GM04503 (cell line): ENCODE measurements at regions not wholly inside any gene's neighbourhood (a gene's known extent, or its start where the extent isn't known, plus 50 kb on each side); places are given as distances from the start of the nearest gene placed in this dataset.
"Not testable (repeated sequence)": the region's sequence is repeated elsewhere in the genome, so short reads cannot be mapped to it uniquely, and the experiment has no call there.

ENCODE experiments used
- DNase-seq: peaks from one replicate; pipeline ENCODE4 v3.0.0-alpha.2; 2012; ENCODE audit warnings: low read depth

DNA sequence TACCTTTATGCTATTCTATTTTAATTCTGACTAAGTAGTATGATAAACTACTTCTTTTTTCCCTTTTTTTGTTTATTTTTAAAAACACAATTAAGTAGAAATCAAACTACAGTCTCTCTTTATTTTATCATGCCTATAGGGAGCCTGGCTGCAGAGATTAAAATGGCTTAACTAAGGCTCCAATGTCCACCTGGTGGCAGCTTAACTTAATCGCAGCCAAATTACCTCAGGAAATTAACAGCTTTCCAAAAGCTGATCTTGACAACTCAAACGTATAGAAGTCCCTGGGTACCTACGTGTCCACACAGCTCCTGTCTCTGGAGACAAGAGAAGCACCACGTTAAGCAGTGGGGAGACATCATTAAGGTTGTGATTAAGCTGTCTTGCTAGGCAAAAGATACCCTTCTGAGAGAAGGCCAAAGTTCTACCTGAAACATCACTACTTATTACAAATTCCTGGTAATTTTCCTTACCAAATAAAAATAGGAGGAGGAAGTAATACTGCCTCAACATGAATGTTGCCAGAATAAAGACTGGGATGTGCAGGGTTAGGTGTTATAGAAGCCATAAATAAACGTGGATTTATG is 63.2 kb upstream of the SNX19 start:
- no peak for DNase-seq

DNA sequence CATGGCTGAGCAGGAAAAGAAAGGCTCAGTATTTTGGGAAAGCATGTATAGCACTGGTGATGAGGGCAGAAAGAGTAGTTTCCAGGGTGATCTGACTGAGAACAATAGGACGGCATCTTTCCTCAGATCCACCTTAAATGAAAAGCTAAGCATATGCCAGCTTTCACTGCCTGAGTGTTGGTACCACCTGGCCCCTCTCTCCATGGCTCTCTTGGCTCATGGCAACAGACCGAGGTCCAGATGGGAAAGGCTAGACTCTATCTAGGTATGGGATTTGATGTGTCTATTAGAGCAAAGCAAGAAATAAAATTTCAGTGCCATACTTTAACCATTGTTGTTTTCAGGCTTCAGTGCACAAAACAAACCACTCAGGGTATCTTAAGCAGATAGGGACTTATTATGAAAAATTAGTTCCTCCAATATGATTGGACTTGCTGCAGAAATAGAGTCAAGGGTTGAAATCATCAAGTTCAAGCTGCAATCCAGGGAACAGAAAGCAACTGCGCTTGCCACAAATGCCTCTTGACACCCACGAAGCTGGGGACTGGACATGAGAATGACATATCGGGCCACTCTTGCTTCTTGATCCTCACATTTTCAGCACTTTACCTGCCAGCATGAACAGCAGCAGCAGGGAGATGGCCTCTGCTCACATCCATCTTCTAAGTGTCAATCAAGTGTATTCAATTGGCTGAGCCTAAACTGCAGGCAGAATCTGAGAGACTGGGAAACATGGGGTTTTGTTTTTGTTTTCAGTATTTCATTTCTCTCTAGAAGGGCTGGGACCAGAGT is 64.0 kb upstream of the SNX19 start:
- DNase-seq = no peak

DNA sequence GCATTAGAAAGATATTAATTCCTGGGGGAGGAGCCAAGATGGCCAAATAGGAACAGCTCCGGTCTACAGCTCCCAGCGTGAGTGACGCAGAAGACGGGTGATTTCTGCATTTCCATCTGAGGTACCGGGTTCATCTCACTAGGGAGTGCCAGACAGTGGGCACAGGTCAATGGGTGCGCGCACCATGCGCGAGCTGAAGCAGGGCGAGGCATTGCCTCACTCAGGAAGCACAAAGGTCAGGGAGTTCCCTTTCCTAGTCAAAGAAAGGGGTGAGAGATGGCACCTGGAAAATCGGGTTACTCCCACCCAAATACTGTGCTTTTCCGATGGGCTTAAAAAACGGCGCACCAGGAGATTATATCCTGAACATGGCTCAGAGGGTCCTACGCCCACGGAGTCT is 68.0 kb upstream of the SNX19 start:
- not testable (repeated sequence) for DNase-seq

DNA sequence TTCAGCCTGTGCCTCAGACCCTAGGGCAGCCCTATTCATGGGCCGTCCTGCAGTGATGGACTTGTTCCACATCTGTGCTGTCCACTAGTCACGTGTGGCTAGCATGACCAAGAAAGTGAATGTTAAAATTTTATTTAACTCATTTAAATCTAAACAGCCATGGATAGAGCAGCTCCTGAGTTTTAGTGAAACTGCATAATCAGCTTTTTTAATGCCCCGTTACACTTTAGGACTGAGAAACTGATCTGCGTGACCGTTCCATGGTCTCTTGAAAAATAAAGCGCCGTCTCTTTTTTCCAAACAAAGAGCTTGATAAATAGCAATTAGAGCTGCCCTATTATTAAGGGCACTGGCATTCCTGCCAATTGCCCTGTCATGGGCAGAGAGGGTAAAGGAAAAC is 76.5 kb upstream of the SNX19 start:
- no peak for DNase-seq

DNA sequence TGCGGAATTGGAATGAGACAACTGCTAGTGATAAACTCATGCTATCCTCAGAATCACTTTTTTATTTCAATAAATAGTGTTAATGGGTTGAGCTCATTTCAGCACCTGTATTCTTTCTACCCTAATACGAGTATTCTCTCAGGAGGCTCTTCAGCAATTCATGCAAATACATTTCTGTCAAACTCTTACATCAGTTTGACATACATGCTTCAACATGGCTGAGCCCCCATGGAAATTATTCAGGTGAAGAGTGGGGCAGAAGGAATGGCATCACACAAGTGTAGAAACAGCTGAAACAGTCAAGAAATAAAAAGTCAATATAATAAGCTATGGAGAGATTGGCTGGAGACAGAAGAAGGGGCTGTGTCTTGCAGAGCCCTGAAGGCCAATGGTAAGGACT is 77.8 kb upstream of the SNX19 start:
- DNase-seq = no peak

DNA sequence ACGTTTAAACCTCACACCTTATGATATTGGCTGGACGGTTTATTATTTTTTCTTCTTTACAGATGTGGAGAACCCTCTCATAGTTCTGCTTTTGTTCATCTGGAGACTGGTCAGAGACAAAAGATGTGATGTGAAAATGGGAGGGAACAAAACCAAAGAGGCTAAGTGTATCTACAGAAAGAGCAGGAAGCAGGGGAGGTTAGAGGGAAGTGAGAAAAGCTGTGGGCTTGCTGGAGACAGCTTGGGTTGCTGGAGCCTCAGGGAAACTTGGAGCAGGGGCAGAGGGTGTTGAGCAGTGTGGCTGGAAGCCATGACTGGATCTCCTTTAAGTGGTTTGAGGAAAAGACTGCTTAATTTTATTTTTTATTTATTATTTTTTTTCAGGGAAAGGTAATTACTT is 79.0 kb upstream of the SNX19 start:
- no peak for DNase-seq

DNA sequence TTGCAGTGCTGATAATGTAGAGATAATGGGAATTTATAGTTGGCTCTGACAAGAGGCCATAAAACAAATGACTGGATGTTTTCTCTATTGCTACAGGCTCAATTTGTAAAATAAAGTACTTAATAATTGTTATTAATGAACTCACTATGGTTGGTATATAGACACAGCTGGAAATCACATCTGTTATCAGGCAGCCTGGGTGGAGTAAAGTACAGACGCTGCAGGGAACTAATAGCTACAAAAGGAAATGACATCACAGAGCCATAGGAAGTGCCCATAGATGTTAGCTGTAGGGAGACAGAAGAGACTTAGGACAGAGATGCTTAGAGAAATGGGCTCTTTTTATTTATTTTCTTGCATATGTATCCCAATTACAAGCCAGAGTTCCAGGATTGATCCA is 81.0 kb upstream of the SNX19 start:
- no peak for DNase-seq

DNA sequence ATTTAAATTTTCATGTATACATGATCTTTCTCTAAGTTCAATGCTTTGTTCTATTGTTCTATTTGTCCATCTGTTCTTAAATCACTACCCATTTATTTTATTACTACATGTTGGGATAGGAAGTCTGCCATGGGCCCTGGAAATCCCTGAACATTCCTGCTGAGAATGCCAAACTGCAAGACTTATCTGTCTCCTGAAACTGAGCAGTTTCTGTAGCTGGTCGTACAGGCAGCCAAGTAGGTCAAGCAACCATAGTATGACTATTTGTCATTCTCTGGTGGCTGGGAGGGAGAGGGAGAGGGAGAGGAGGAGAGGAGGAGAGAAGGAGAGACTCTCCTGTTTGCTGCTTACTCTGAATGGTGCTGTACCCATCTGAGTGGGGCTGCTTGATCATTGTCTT is 82.8 kb upstream of the SNX19 start:
- DNase-seq = peak; percentile 31

DNA sequence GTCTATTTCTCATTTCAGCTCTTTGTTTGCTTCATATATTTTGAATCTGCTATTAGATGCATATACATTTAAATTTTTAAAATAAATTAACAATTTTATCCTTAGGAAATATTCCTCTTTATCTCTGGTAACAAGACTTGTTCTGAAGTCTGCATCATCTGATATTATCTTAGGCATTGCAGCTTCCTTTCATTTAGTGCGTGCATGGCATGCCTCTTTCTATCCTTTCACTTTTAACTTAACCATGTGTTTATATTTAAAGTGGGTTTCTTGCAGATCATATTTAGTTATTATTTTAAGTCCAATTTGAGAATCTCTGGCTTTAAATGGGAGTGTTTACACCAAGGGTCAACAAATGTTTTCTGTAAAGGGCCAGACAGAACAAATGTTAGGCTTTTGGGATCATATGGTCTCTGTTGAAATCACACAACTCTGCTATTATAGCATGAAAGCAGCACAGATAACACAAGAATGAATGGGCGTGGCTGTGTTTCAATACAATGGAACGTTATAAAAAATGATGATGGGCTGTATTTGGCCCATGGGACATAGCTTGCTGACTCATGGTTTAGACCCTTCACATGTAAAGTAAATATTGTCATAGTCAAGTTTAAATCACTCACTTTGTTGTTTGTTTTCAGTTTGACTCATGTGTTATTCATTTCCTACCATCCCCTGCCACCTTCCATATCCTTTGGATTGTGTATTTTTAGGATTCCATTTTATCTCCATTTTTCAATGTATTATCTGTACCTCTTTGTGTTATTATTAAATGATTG is 83.9 kb upstream of the SNX19 start:
- DNase-seq = peak; percentile 81

DNA sequence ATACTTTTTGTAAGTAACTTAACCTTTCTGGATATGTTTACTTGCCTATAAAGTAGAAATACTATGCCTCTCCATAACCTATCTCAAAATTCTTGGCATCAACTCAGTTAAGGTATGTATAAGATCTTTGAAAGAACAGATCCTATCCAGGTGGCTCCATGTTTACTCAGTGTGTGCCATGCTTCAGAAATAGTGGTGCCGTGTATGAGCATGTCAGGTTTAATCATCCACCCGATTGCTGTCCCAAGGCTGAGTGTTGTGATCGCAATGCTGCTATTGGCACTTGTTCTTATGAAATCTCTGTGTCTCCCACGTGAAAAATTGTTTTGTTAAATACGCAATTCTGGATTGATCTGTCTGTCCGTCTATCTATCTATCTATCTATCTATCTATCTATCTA is 85.9 kb upstream of the SNX19 start:
- DNase-seq = no peak

DNA sequence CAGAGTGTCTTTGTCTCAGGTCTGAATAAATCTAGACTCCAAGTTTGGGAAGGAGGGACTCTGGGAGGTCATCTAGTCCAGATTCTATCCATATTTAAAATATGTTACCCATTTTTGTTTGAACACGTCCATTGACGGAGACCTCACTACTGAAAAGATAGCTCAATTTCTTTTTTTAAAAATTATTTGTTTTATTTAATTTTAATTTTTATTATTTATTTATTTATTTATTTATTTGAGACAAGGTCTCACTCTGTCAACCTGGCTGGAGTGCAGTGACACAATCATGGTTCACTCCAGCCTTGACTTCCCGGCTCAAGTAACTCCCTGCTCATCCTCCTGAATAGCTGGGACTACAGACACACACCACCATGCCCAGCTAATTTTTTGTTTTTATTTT is 89.5 kb upstream of the SNX19 start:
- no peak for DNase-seq

DNA sequence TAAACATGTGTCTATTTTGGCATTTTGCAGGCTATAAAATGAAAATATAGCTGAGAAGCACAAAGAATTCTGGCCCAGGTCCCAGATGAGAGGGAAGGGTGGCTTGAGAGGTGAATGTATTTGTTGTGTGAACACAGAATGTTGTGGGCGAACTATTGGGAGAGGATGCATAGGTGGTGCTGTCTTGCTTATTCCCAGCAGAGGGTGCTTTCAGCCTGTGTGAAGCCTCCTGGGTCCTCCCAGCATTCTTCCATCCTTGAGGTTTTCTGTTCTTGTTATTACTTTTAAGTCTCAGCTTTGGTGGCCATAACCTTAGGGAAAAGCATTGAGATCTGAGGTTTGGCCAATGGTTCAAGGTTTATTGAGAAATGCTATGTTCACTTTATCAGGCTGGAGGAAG is 108.7 kb upstream of the SNX19 start:
- DNase-seq = no peak

DNA sequence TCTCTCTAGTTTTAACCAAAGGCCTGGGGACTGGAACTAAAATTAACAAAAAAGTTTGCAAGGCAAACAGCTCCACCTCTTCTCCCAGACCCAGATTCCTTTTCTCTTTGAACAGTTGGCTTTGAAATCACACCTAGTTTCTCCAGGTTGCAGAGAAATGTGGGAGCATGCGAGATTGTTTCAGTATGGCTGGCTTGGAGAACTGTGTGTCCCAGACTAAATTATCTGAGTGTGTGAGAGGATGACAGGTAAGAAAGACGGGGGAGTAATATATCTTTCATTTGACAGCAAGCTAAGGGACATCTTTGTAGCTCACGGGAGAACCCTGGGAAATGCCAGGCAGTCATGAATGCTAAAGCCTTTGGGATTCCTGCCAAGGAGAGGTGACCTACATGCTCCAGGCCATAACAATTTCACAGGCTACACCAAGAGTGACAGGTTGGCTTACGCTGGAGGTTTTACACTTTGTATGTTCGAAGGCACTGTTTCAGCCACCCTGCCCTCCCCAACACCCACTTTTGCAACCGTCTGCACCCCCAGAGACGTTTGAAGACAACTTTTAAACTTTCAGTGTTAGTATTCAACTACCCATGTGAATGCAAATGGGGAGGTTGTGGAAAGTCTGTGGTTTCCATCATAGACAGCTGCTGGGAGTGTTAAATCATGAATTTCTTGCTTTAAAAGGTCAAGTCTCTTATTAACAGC is 109.3 kb upstream of the SNX19 start:
- no peak for DNase-seq

DNA sequence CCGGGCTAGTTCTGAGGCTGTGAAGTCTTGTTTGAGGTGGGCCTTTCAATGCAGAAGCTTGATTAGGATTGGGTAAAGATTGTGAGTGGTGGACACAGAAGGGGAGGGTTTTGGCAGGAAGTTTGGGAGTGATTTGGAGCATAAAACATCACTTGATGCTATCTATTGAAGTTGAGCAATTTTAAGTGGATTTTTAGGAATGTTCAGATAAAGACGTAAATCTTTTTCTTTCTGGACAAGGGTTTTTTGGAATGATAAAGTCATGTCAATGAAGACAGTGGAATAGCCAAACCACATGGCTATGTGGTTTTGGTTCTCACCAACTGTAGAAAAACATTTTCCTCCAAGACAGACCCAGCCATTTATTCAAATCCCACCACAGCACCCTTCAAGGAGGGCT is 111.2 kb upstream of the SNX19 start:
- no peak for DNase-seq

DNA sequence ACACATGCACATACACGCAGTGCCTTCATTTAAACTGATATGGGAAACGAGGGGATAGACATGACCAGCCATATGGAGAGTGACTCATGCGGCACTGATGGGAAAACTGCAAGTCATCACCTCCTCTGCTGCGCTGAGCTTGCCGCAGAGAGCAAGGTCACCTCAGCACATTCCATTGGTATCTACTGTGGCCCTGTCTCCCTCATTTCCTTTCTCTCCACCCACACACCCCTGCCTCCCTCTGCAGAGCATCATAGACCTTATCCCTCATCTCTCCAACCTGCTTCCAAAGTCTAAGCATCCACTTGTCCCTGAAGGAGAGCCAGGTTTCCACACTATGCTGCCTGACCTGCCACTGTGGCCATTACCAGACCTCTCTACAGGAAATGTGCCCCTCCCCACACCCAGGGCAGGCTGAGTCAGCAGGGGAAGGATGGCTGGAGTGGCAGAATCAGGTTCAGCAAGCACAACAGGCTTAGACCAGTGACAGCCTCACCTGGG is 116.9 kb upstream of the SNX19 start:
- DNase-seq = peak; percentile 31

DNA sequence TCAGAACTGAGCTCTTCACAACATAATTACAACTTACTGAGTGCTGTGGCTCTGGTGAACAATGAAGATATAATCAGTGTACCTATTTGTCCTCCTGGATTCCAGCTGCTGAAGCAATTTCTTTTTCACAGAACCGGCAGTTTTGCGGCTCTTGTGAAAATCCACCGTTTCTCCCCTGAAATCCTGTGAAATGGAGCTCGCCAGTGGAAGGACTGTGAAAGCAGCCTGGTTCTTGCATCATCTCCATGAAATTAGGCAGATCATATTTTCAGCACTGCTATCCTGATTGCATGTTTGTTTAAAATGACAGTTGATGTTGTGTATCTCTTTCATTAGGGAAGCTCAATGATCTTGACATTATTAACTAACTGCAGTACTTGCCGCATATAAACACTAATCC is 120.2 kb upstream of the SNX19 start:
- DNase-seq = no peak

DNA sequence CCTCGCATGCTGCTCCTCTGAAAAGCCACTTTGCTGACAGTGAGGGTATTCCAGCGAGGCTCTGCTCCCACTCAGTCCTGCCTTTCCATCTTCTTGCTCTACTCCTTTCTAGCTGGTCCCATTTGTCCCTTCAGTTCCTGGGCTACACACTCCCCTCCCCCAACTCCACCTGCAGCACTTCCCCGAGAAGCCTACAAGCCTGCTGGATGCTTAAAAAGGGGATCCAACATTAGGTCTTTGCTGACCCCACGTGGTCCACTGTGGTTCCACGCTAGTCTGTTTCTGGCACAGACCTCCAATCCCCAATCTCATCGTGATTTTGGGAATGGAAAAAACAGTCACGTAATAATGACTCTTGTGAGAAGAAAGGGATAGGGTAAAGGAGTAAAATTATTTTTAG is 121.6 kb upstream of the SNX19 start:
- DNase-seq = no peak

DNA sequence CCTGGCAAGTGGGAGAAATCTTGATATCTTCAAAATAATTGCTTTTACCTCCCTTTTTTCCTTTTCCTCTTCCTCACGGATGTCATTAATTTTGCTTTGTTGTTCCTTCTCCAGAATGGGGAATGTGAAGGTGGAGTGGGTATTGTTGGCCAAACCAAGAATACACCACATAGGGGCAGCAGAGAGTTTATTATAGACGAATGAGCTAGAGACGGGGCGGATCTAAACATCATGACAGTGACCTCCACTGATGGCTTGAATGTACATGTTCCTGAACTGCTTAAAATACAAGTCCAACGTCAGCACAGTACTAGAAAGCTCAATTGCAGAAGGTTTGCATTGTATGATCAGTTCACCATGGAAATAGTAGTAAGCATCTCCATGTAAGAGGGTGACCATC is 122.3 kb upstream of the SNX19 start:
- no peak for DNase-seq

DNA sequence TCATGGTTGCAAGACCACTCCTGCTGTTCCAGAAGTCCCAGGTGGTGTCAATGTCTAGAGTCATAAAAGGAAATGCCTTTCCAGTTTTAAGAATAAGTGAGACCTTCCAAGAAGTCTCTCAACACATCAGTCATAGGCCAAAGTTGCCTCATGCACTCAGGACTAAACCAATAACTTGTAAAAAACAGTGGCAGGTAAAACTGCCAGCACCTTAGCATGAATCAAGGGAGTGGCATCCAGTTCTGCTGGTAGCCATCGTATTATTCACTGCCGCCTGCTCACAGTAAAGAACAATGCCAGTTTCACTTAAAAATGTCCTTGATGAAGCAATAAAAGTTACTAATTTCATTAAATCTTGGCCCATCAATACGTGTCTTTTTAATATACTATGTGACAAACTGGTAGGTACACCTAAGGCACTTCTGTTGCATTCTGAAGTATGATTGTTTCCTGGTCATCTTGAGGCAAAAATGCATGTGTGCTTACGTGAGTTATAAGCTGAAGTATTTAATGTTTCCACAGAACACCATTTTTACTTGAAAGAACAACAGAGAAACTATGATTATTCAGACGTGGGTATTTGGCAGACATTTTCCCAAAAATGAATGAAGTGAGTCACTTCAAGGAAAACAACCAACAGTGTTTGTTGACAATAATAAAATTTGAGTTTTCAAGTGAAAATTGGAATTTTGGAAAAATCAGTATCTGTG is 125.2 kb upstream of the SNX19 start:
- DNase-seq = no peak

DNA sequence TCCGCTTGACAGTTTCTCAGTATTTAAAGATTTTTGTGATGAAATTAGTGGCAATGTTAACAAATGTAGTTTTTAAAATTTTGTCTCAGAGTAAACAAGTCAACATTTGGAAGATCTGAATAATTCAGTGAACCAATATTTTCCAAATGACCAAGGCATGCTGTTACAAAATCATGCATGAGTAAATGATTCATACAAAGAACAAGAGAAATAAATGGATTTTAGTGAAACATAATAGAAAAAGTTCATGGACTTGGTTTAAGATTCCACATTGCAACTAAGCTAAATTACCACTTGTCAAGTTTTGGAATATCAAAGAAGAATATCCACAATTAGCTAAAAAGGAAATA is 125.7 kb upstream of the SNX19 start:
- DNase-seq = no peak

DNA sequence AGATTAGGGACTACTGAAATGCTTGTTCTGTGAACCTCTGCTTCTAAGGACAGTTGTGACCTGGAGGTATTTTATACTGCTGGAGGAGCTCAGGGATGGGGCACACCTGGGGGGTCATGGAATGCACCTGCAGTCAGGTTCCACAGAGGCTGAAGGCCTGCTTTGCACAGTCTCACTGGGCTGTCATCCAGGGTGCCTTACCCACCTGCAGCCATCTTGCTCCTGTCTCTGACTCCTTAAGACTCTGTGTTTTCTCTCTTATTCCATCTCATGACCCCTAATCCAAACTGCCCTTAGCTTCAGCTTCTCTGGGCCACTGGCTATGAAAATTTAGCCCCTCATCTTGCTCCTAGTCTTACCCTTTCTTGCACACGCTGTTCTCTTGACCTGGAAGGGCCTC is 127.0 kb upstream of the SNX19 start:
- no peak for DNase-seq

DNA sequence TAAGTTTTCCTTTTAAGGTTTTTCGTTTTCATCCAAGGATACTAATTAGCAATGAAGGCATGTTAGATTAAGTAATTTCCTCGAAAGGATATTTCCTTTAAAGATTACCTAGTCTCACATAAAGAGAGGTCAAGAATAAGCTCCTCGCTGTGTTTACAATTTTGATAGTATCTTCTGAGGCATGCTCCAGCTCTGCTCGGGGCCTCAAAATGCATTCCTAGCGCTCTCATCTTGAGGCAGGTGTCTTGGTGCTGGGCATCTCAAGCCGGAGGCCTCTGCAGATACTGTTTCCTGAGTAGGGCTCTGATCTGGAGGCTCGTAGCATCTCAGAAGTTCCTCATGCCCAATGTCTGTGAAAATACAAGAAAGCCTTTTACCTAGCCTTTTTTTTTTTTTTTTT is 128.6 kb upstream of the SNX19 start:
- no peak for DNase-seq
